ENCODE measurements at regions not wholly inside any gene's neighbourhood (a gene's known extent, or its start where the extent isn't known, plus 50 kb on each side); places are given as distances from the start of the nearest gene placed in this dataset.

- TF ChIP-seq, protein P1, sequence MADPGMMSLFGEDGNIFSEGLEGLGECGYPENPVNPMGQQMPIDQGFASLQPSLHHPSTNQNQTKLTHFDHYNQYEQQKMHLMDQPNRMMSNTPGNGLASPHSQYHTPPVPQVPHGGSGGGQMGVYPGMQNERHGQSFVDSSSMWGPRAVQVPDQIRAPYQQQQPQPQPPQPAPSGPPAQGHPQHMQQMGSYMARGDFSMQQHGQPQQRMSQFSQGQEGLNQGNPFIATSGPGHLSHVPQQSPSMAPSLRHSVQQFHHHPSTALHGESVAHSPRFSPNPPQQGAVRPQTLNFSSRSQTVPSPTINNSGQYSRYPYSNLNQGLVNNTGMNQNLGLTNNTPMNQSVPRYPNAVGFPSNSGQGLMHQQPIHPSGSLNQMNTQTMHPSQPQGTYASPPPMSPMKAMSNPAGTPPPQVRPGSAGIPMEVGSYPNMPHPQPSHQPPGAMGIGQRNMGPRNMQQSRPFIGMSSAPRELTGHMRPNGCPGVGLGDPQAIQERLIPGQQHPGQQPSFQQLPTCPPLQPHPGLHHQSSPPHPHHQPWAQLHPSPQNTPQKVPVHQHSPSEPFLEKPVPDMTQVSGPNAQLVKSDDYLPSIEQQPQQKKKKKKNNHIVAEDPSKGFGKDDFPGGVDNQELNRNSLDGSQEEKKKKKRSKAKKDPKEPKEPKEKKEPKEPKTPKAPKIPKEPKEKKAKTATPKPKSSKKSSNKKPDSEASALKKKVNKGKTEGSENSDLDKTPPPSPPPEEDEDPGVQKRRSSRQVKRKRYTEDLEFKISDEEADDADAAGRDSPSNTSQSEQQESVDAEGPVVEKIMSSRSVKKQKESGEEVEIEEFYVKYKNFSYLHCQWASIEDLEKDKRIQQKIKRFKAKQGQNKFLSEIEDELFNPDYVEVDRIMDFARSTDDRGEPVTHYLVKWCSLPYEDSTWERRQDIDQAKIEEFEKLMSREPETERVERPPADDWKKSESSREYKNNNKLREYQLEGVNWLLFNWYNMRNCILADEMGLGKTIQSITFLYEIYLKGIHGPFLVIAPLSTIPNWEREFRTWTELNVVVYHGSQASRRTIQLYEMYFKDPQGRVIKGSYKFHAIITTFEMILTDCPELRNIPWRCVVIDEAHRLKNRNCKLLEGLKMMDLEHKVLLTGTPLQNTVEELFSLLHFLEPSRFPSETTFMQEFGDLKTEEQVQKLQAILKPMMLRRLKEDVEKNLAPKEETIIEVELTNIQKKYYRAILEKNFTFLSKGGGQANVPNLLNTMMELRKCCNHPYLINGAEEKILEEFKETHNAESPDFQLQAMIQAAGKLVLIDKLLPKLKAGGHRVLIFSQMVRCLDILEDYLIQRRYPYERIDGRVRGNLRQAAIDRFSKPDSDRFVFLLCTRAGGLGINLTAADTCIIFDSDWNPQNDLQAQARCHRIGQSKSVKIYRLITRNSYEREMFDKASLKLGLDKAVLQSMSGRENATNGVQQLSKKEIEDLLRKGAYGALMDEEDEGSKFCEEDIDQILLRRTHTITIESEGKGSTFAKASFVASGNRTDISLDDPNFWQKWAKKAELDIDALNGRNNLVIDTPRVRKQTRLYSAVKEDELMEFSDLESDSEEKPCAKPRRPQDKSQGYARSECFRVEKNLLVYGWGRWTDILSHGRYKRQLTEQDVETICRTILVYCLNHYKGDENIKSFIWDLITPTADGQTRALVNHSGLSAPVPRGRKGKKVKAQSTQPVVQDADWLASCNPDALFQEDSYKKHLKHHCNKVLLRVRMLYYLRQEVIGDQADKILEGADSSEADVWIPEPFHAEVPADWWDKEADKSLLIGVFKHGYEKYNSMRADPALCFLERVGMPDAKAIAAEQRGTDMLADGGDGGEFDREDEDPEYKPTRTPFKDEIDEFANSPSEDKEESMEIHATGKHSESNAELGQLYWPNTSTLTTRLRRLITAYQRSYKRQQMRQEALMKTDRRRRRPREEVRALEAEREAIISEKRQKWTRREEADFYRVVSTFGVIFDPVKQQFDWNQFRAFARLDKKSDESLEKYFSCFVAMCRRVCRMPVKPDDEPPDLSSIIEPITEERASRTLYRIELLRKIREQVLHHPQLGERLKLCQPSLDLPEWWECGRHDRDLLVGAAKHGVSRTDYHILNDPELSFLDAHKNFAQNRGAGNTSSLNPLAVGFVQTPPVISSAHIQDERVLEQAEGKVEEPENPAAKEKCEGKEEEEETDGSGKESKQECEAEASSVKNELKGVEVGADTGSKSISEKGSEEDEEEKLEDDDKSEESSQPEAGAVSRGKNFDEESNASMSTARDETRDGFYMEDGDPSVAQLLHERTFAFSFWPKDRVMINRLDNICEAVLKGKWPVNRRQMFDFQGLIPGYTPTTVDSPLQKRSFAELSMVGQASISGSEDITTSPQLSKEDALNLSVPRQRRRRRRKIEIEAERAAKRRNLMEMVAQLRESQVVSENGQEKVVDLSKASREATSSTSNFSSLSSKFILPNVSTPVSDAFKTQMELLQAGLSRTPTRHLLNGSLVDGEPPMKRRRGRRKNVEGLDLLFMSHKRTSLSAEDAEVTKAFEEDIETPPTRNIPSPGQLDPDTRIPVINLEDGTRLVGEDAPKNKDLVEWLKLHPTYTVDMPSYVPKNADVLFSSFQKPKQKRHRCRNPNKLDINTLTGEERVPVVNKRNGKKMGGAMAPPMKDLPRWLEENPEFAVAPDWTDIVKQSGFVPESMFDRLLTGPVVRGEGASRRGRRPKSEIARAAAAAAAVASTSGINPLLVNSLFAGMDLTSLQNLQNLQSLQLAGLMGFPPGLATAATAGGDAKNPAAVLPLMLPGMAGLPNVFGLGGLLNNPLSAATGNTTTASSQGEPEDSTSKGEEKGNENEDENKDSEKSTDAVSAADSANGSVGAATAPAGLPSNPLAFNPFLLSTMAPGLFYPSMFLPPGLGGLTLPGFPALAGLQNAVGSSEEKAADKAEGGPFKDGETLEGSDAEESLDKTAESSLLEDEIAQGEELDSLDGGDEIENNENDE (IDR thresholded peaks at IDR 0.05; ENCODE audit: insufficient replicate concordance, low read length): no peak
- TF ChIP-seq RFX5 (IDR thresholded peaks at IDR 0.05; ENCODE audit: borderline replicate concordance, low read depth, low read length) (no peak), YY1 (IDR thresholded peaks at IDR 0.05; ENCODE audit: low read depth, low read length) (no peak), SUZ12 (IDR thresholded peaks at IDR 0.05; ENCODE audit: low read length) (no peak), SP2 (IDR thresholded peaks at IDR 0.05; ENCODE audit: low read length) (no peak), TAF1 (IDR thresholded peaks at IDR 0.05; ENCODE audit: low read depth, low read length) (no peak), CREB1 (IDR thresholded peaks at IDR 0.05) (no peak), SRF (IDR thresholded peaks at IDR 0.05; ENCODE audit: low read depth, low read length) (no peak)
Measured at GRCh38 chr2:104448661-104449440, 405.1 kb upstream of the POU3F3 start (continued).

Data from H1 (cell line).